ENCODE measurements at regions not wholly inside any gene's neighbourhood (a gene's known extent, or its start where the extent isn't known, plus 50 kb on each side); places are given as distances from the start of the nearest gene placed in this dataset.
A peak's percentile ranks its signal among the peaks of the same experiment; 100 is the strongest.

- Histone ChIP-seq H3K27ac (ENCODE audit: low read depth in 1 of 2, low read length in 1 of 2) (peak overlapping the region in 1 of 2 donors; percentile 32), H3K27me3 (ENCODE audit: control insufficient read depth in 3 of 3, insufficient read depth in 3 of 3, low read length in 2 of 3) (no peaks in the 10 kb centered on the region), H3K4me3 (no peak overlapping the region), H3K4me1 (ENCODE audit: control insufficient read depth in 5 of 5, insufficient read depth in 5 of 5, low read length in 5 of 5) (peaks cover 0 to 2% (median 0%) of the 10 kb centered on the region in 5 donors), H3K9me3 (ENCODE audit: control insufficient read depth in 4 of 4, insufficient read depth in 3 of 4, low read length in 3 of 4) (peaks cover 0 to 3% (median 0%) of the 10 kb centered on the region in 4 donors), H3K36me3 (ENCODE audit: control insufficient read depth in 4 of 4, insufficient read depth in 4 of 4, low read length in 4 of 4) (no peaks in the 10 kb centered on the region), H3K9ac (ENCODE audit: insufficient read depth in 1 of 2, low read length in 2 of 2) (no peak overlapping the region)
- ATAC-seq (ENCODE audit: insufficient read depth, low FRiP score) (no peak), DNase-seq (no peak)
- no peak for TF ChIP-seq CTCF (IDR thresholded peaks at IDR 0.05; ENCODE audit: control extremely low read depth, extremely low read depth)
- 79 to 80% methylated on average over 7 of the region's 7 CpGs for WGBS, 2 donors
These were observed 503.5 kb downstream of the LTN1 start for GRCh38 chr21:28489162-28489561.

GRCh38 chr21:28487455-28488070 is 505.1 kb downstream of the LTN1 start:
- no peak overlapping the region for H3K9ac ChIP-seq (ENCODE audit: insufficient read depth in 1 of 2, low read length in 2 of 2)
- no peak overlapping the region for H3K4me3 ChIP-seq
- H3K36me3 ChIP-seq (ENCODE audit: control insufficient read depth in 4 of 4, insufficient read depth in 4 of 4, low read length in 4 of 4): no peaks in the 10 kb centered on the region
- H3K27ac ChIP-seq (ENCODE audit: low read depth in 1 of 2, low read length in 1 of 2): peak overlapping the region in 1 of 2 donors; percentile 62
- DNase-seq (no peak), ATAC-seq (ENCODE audit: insufficient read depth, low FRiP score) (no peak)
- H3K4me1 ChIP-seq (ENCODE audit: control insufficient read depth in 5 of 5, insufficient read depth in 5 of 5, low read length in 5 of 5): peaks cover 0 to 2% (median 0%) of the 10 kb centered on the region in 5 donors
- H3K9me3 ChIP-seq (ENCODE audit: control insufficient read depth in 4 of 4, insufficient read depth in 3 of 4, low read length in 3 of 4): peaks cover 0 to 3% (median 0%) of the 10 kb centered on the region in 4 donors
- 77 to 83% methylated on average over 9 of the region's 9 CpGs for WGBS, 2 donors
- no peak for TF ChIP-seq CTCF (IDR thresholded peaks at IDR 0.05; ENCODE audit: control extremely low read depth, extremely low read depth)
- no peaks in the 10 kb centered on the region for H3K27me3 ChIP-seq (ENCODE audit: control insufficient read depth in 3 of 3, insufficient read depth in 3 of 3, low read length in 2 of 3)

- H3K4me1 ChIP-seq (ENCODE audit: control insufficient read depth in 5 of 5, insufficient read depth in 5 of 5, low read length in 5 of 5): peaks cover 0 to 2% (median 0%) of the 10 kb centered on the region in 5 donors
- ATAC-seq (ENCODE audit: insufficient read depth, low FRiP score) (no peak), DNase-seq (no peak)
- no peak overlapping the region for H3K4me3 ChIP-seq
- no peaks in the 10 kb centered on the region for H3K27me3 ChIP-seq (ENCODE audit: control insufficient read depth in 3 of 3, insufficient read depth in 3 of 3, low read length in 2 of 3)
- H3K36me3 ChIP-seq (ENCODE audit: control insufficient read depth in 4 of 4, insufficient read depth in 4 of 4, low read length in 4 of 4): no peaks in the 10 kb centered on the region
- WGBS, 2 donors: 90 to 91% methylated on average over 4 of the region's 4 CpGs
- H3K27ac ChIP-seq (ENCODE audit: low read depth in 1 of 2, low read length in 1 of 2): no peak overlapping the region
- no peak for TF ChIP-seq CTCF (IDR thresholded peaks at IDR 0.05; ENCODE audit: control extremely low read depth, extremely low read depth)
- H3K9me3 ChIP-seq (ENCODE audit: control insufficient read depth in 4 of 4, insufficient read depth in 3 of 4, low read length in 3 of 4): peaks cover 0 to 3% (median 0%) of the 10 kb centered on the region in 4 donors
- H3K9ac ChIP-seq (ENCODE audit: insufficient read depth in 1 of 2, low read length in 2 of 2): no peak overlapping the region
These were observed 507.2 kb downstream of the LTN1 start for GRCh38 chr21:28485301-28486022.

All from lung (tissue), 11 donors.